Urinary bladder (tissue), 3 donors: ENCODE measurements at regions not wholly inside any gene's neighbourhood (a gene's known extent, or its start where the extent isn't known, plus 50 kb on each side); places are given as distances from the start of the nearest gene placed in this dataset.

Experiments
- DNase-seq: peaks from one replicate; pipeline ENCODE4 v3.0.0-alpha.2; 2015; ENCODE audit errors: extremely low spot score
- H3K27ac ChIP-seq: one replicate; pipeline ENCODE4 v1.5.1; 2013; ENCODE audit warnings: low read depth, mild to moderate bottlenecking, moderate library complexity
- H3K36me3 ChIP-seq: one replicate; pipeline ENCODE4 v1.6.1; 2013; ENCODE audit warnings: mild to moderate bottlenecking, moderate library complexity; ENCODE audit not compliant: insufficient read depth
- H3K4me1 ChIP-seq: one replicate; pipeline ENCODE4 v1.6.1; 2013; ENCODE audit warnings: mild to moderate bottlenecking, moderate library complexity; ENCODE audit not compliant: insufficient read depth
- H3K4me3 ChIP-seq: one replicate; pipeline ENCODE4 v1.5.1; 2013; ENCODE audit warnings: low read depth, low read length
- WGBS: extraction: QIAGEN DNeasy Blood & Tissue Kit; methylation state at CpG from one replicate; pipeline ENCODE4 v1.1.7; 2013; 5-methylcytosine and 5-hydroxymethylcytosine counted together
- donor health status: healthy with polysubstance abuse.
- donor health status: healthy.

GRCh38 chr1:200307755-200308066 is 102.1 kb downstream of the ZNF281 start:
- 78% methylated on average over 2 of the region's 2 CpGs for WGBS
- no peak overlapping the region for H3K27ac ChIP-seq
- DNase-seq = no peak
- H3K4me3 ChIP-seq = no peak overlapping the region
- no peaks in the 10 kb centered on the region for H3K4me1 ChIP-seq
- no peaks in the 10 kb centered on the region for H3K36me3 ChIP-seq

- Histone ChIP-seq H3K4me3 (no peak overlapping the region), H3K4me1 (no peaks in the 10 kb centered on the region), H3K27ac (no peak overlapping the region), H3K36me3 (no peaks in the 10 kb centered on the region)
- WGBS = 46% methylated on average over 8 of the region's 8 CpGs
- DNase-seq = no peak
Measured at GRCh38 chr1:200306944-200307754, 102.7 kb downstream of the ZNF281 start.

- Histone ChIP-seq H3K4me1 (no peaks in the 10 kb centered on the region), H3K4me3 (no peak overlapping the region), H3K36me3 (no peaks in the 10 kb centered on the region), H3K27ac (no peak overlapping the region)
- DNase-seq = no peak
Measured at GRCh38 chr1:200305806-200306205, 104.0 kb downstream of the ZNF281 start.

- Histone ChIP-seq H3K27ac (no peak overlapping the region), H3K4me1 (no peaks in the 10 kb centered on the region), H3K4me3 (no peak overlapping the region), H3K36me3 (no peaks in the 10 kb centered on the region)
- DNase-seq = no peak
- WGBS = 42% methylated on average over 1 of the region's 1 CpG
Measured at GRCh38 chr1:200304171-200304570, 105.7 kb downstream of the ZNF281 start.

- peak overlapping the region; percentile 49 for H3K4me3 ChIP-seq
- no peaks in the 10 kb centered on the region for H3K36me3 ChIP-seq
- WGBS = 27% methylated on average over 13 of the region's 13 CpGs
- H3K27ac ChIP-seq = no peak overlapping the region
- no peaks in the 10 kb centered on the region for H3K4me1 ChIP-seq
- DNase-seq = no peak
Measured at GRCh38 chr1:200302921-200303290, 106.9 kb downstream of the ZNF281 start.

GRCh38 chr1:200302192-200302920 is 107.5 kb downstream of the ZNF281 start:
- Histone ChIP-seq H3K4me1 (no peaks in the 10 kb centered on the region), H3K36me3 (no peaks in the 10 kb centered on the region), H3K27ac (no peak overlapping the region), H3K4me3 (peak overlapping the region; percentile 49)
- no peak for DNase-seq
- WGBS = under 1% methylated on average over 36 of the region's 36 CpGs

- WGBS = 97% methylated on average over 3 of the region's 3 CpGs
- Histone ChIP-seq H3K4me3 (no peak overlapping the region), H3K4me1 (no peaks in the 10 kb centered on the region), H3K36me3 (no peaks in the 10 kb centered on the region), H3K27ac (no peak overlapping the region)
- DNase-seq = no peak
Measured at GRCh38 chr1:200301152-200301551, 108.7 kb downstream of the ZNF281 start.

- H3K4me3 ChIP-seq = no peak overlapping the region
- H3K4me1 ChIP-seq = no peaks in the 10 kb centered on the region
- H3K27ac ChIP-seq = no peak overlapping the region
- 83% methylated on average over 1 of the region's 1 CpG for WGBS
- no peak for DNase-seq
- no peaks in the 10 kb centered on the region for H3K36me3 ChIP-seq
Measured at GRCh38 chr1:200299571-200299970, 110.3 kb downstream of the ZNF281 start.

GRCh38 chr1:200298242-200298641 is 111.6 kb downstream of the ZNF281 start:
- DNase-seq = no peak
- 79% methylated on average over 1 of the region's 1 CpG for WGBS
- Histone ChIP-seq H3K4me1 (no peaks in the 10 kb centered on the region), H3K27ac (no peak overlapping the region), H3K4me3 (no peak overlapping the region), H3K36me3 (no peaks in the 10 kb centered on the region)

- Histone ChIP-seq H3K27ac (no peak overlapping the region), H3K4me1 (no peaks in the 10 kb centered on the region), H3K4me3 (no peak overlapping the region), H3K36me3 (no peaks in the 10 kb centered on the region)
- 66% methylated on average over 2 of the region's 2 CpGs for WGBS
- DNase-seq = no peak
Measured at GRCh38 chr1:200296091-200296661, 113.7 kb downstream of the ZNF281 start.

GRCh38 chr1:200294241-200294640 is 115.6 kb downstream of the ZNF281 start:
- 65% methylated on average over 2 of the region's 2 CpGs for WGBS
- no peak overlapping the region for H3K4me3 ChIP-seq
- H3K27ac ChIP-seq = no peak overlapping the region
- no peaks in the 10 kb centered on the region for H3K36me3 ChIP-seq
- no peak for DNase-seq
- H3K4me1 ChIP-seq = no peaks in the 10 kb centered on the region

- WGBS = 57% methylated on average over 2 of the region's 2 CpGs
- Histone ChIP-seq H3K4me1 (no peaks in the 10 kb centered on the region), H3K27ac (no peak overlapping the region), H3K4me3 (no peak overlapping the region), H3K36me3 (no peaks in the 10 kb centered on the region)
- DNase-seq = no peak
Measured at GRCh38 chr1:200292699-200293098, 117.1 kb downstream of the ZNF281 start.

- no peak for DNase-seq
- 56% methylated on average over 2 of the region's 2 CpGs for WGBS
Measured at GRCh38 chr1:200291106-200291505, 118.7 kb downstream of the ZNF281 start.

GRCh38 chr1:200290010-200290685 is 119.7 kb downstream of the ZNF281 start:
- Histone ChIP-seq H3K4me1 (no peaks in the 10 kb centered on the region), H3K36me3 (no peaks in the 10 kb centered on the region), H3K27ac (no peak overlapping the region), H3K4me3 (no peak overlapping the region)
- DNase-seq = no peak
- WGBS = 67% methylated on average over 5 of the region's 5 CpGs

More at GRCh38 chr1:200291106-200291505, 118.7 kb downstream of the ZNF281 start:
- Histone ChIP-seq H3K27ac (no peak overlapping the region), H3K4me3 (no peak overlapping the region), H3K36me3 (no peaks in the 10 kb centered on the region), H3K4me1 (no peaks in the 10 kb centered on the region)
